Stimulated activated CD8-positive, alpha-beta memory T cell treated with anti-CD3 and anti-CD28 coated beads, Interleukin-15, amount 100 ng/mL, for 24 hours (primary cell): ENCODE measurements at regions not wholly inside any gene's neighbourhood (a gene's known extent, or its start where the extent isn't known, plus 50 kb on each side); places are given as distances from the start of the nearest gene placed in this dataset.
"Not testable (repeated sequence)": the region's sequence is repeated elsewhere in the genome, so short reads cannot be mapped to it uniquely, and the experiment has no call there.

ENCODE experiments used
- DNase-seq: peaks from one replicate; pipeline ENCODE4 v3.0.0-alpha.2; 2020; ENCODE audit warnings: low read depth

- not testable (repeated sequence) for DNase-seq
Measured at GRCh38 chr11:128031538-128032134, 555.7 kb downstream of the ETS1 start.

- no peak for DNase-seq
Measured at GRCh38 chr11:128029219-128029722, 558.1 kb downstream of the ETS1 start.

- no peak for DNase-seq
Measured at GRCh38 chr11:128026596-128026995, 560.8 kb downstream of the ETS1 start.

- DNase-seq = no peak
Measured at GRCh38 chr11:128022761-128023160, 564.6 kb downstream of the ETS1 start.

- no peak for DNase-seq
Measured at GRCh38 chr11:128022007-128022368, 565.4 kb downstream of the ETS1 start.

GRCh38 chr11:128021349-128022006 lies 565.9 kb downstream of the ETS1 start:
- DNase-seq = no peak

GRCh38 chr11:128018692-128019091 lies 568.7 kb downstream of the ETS1 start:
- DNase-seq = no peak

- no peak for DNase-seq
Measured at GRCh38 chr11:128005562-128005961, 581.8 kb downstream of the ETS1 start.

GRCh38 chr11:127998421-127998820 lies 588.9 kb downstream of the ETS1 start:
- DNase-seq = no peak

- no peak for DNase-seq
Measured at GRCh38 chr11:127997594-127997993, 589.8 kb downstream of the ETS1 start.

- no peak for DNase-seq
Measured at GRCh38 chr11:127996825-127997224, 590.5 kb downstream of the ETS1 start.

GRCh38 chr11:127995921-127996320 lies 591.4 kb downstream of the ETS1 start:
- no peak for DNase-seq

- no peak for DNase-seq
Measured at GRCh38 chr11:127994736-127995135, 592.6 kb downstream of the ETS1 start.

- no peak for DNase-seq
Measured at GRCh38 chr11:127993788-127994187, 593.6 kb downstream of the ETS1 start.

- DNase-seq = no peak
Measured at GRCh38 chr11:127993281-127993680, 594.1 kb downstream of the ETS1 start.

- no peak for DNase-seq
Measured at GRCh38 chr11:127986073-127986472, 601.3 kb downstream of the ETS1 start.

- DNase-seq = no peak
Measured at GRCh38 chr11:127972816-127973215, 614.5 kb downstream of the ETS1 start.

- DNase-seq = no peak
Measured at GRCh38 chr11:127971448-127971847, 615.9 kb downstream of the ETS1 start.

GRCh38 chr11:127966821-127967220 lies 620.5 kb downstream of the ETS1 start:
- DNase-seq = no peak

GRCh38 chr11:127965939-127966668 lies 621.3 kb downstream of the ETS1 start:
- DNase-seq = no peak

GRCh38 chr11:127962416-127962815 lies 624.9 kb downstream of the ETS1 start:
- DNase-seq = no peak

GRCh38 chr11:127950162-127950561 lies 637.2 kb downstream of the ETS1 start:
- no peak for DNase-seq

- DNase-seq = no peak
Measured at GRCh38 chr11:127943763-127944162, 643.6 kb downstream of the ETS1 start.
